HEK293 (cell line): ENCODE measurements at regions not wholly inside any gene's neighbourhood (a gene's known extent, or its start where the extent isn't known, plus 50 kb on each side); places are given as distances from the start of the nearest gene placed in this dataset.

Experiments
- CTCF ChIA-PET: fragments of 350-600 bp; formaldehyde crosslinking; extraction: SDS; loops from one replicate; lab custom pipeline; 2021; ENCODE audit warnings: antibody characterized with exemption; lab: Yijun Ruan, JAX
- POLR2A ChIA-PET: fragments of 300-600 bp; formaldehyde crosslinking; extraction: SDS; loops from one replicate; lab custom pipeline; 2020; ENCODE audit warnings: antibody characterized with exemption, inconsistent platforms; lab: Yijun Ruan, JAX
- H3K27ac ChIP-seq: fragments of 200-500 bp; sonication (Bioruptor generic); 2 replicates; pipeline ENCODE4 v1.5.1; 2014; ENCODE audit warnings: low read depth, low read length, control low read depth, inconsistent platforms; ENCODE audit errors: extremely low read depth
- H3K36me3 ChIP-seq, 2 experiments: fragments of 200-500 bp in 1 of 2; sonication (Bioruptor generic) in 1 of 2; 1 replicate in 1 of 2; 2 replicates in 1 of 2; pipeline ENCODE4 v1.5.1; 2014 to 2017; ENCODE audit warnings: inconsistent platforms in 2 of 2, low read length in 2 of 2; ENCODE audit not compliant: control insufficient read depth in 2 of 2, insufficient read depth in 1 of 2
- H3K4me1 ChIP-seq: fragments of 200-500 bp; sonication (Bioruptor generic); 2 replicates; pipeline ENCODE4 v1.5.1; 2014; ENCODE audit warnings: mild to moderate bottlenecking, low read length, inconsistent platforms; ENCODE audit not compliant: control insufficient read depth, insufficient read depth
- H3K4me3 ChIP-seq: 2 replicates; pipeline ENCODE4 v1.5.1; 2011; ENCODE audit warnings: low read depth, mild to moderate bottlenecking, control low read depth, low read length, moderate library complexity
- H3K9me3 ChIP-seq: fragments of 200-500 bp; sonication (Bioruptor generic); 2 replicates; pipeline ENCODE4 v1.5.1; 2014; ENCODE audit warnings: low read depth, low read length, inconsistent platforms; ENCODE audit not compliant: control insufficient read depth, insufficient read depth
- GLI4 ChIP-seq: fragments of 450-650 bp; formaldehyde crosslinking; IDR thresholded peaks from 2 replicates; pipeline ENCODE4 v1.5.1; 2016; ENCODE audit warnings: missing biosample characterization, missing genetic modification characterization
- KLF1 ChIP-seq: fragments of 450-650 bp; formaldehyde crosslinking; IDR thresholded peaks from 2 replicates; pipeline ENCODE4 v1.5.1; 2016; ENCODE audit warnings: missing biosample characterization, missing genetic modification characterization
- RBAK ChIP-seq: fragments of 450-650 bp; formaldehyde crosslinking; IDR thresholded peaks from 2 replicates; pipeline ENCODE4 v1.5.1; 2016; ENCODE audit warnings: missing biosample characterization, missing genetic modification characterization
- TCF7L2 ChIP-seq: IDR thresholded peaks from 2 replicates; pipeline ENCODE4 v1.6.1; 2011; ENCODE audit warnings: low read depth, mild to moderate bottlenecking, inconsistent platforms, low read length, moderate library complexity, borderline replicate concordance
- ZNF121 ChIP-seq: fragments of 450-650 bp; formaldehyde crosslinking; IDR thresholded peaks from 2 replicates; pipeline ENCODE4 v1.5.1; 2016; ENCODE audit warnings: missing biosample characterization, missing genetic modification characterization
- ZNF133 ChIP-seq: fragments of 450-650 bp; formaldehyde crosslinking; IDR thresholded peaks from 2 replicates; pipeline ENCODE4 v1.5.1; 2016; ENCODE audit warnings: missing biosample characterization, missing genetic modification characterization
- ZNF16 ChIP-seq: fragments of 450-650 bp; formaldehyde crosslinking; IDR thresholded peaks from 2 replicates; pipeline ENCODE4 v1.5.1; 2016; ENCODE audit warnings: low read depth, missing biosample characterization, missing genetic modification characterization
- ZNF211 ChIP-seq: fragments of 450-650 bp; formaldehyde crosslinking; IDR thresholded peaks from 2 replicates; pipeline ENCODE4 v1.5.1; 2016; ENCODE audit warnings: low read depth, missing biosample characterization, missing genetic modification characterization
- ZNF221 ChIP-seq: fragments of 450-650 bp; formaldehyde crosslinking; IDR thresholded peaks from 2 replicates; pipeline ENCODE4 v1.5.1; 2017; ENCODE audit warnings: missing biosample characterization, missing genetic modification characterization, borderline replicate concordance
- ZNF223 ChIP-seq: fragments of 450-650 bp; formaldehyde crosslinking; IDR thresholded peaks from 2 replicates; pipeline ENCODE4 v1.5.1; 2016; ENCODE audit warnings: missing biosample characterization, missing genetic modification characterization
- ZNF416 ChIP-seq: fragments of 450-650 bp; formaldehyde crosslinking; IDR thresholded peaks from 2 replicates; pipeline ENCODE4 v1.5.1; 2016; ENCODE audit warnings: missing biosample characterization, missing genetic modification characterization
- ZNF426 ChIP-seq: fragments of 450-650 bp; formaldehyde crosslinking; IDR thresholded peaks from 2 replicates; pipeline ENCODE4 v1.5.1; 2017; ENCODE audit warnings: missing biosample characterization, missing genetic modification characterization, mild to moderate bottlenecking, inconsistent platforms, moderate library complexity
- ZNF560 ChIP-seq: fragments of 450-650 bp; formaldehyde crosslinking; IDR thresholded peaks from 2 replicates; pipeline ENCODE4 v1.5.1; 2017; ENCODE audit warnings: missing biosample characterization, missing genetic modification characterization, borderline replicate concordance
- ZNF776 ChIP-seq: fragments of 450-650 bp; formaldehyde crosslinking; IDR thresholded peaks from 2 replicates; pipeline ENCODE4 v1.5.0; 2017; ENCODE audit warnings: missing biosample characterization, missing genetic modification characterization, borderline replicate concordance
- ZNF785 ChIP-seq: fragments of 450-650 bp; formaldehyde crosslinking; IDR thresholded peaks from 2 replicates; pipeline ENCODE4 v1.5.1; 2016; ENCODE audit warnings: missing biosample characterization, missing genetic modification characterization
- ZNF830 ChIP-seq: fragments of 450-650 bp; IDR thresholded peaks from 2 replicates; pipeline ENCODE4 v1.5.0; 2018; ENCODE audit warnings: missing biosample characterization, missing genetic modification characterization, low read depth, mild to moderate bottlenecking, moderate library complexity
- ZNF837 ChIP-seq: fragments of 450-650 bp; formaldehyde crosslinking; IDR thresholded peaks from 2 replicates; pipeline ENCODE4 v1.5.1; 2016; ENCODE audit warnings: missing biosample characterization, missing genetic modification characterization
- TF ChIP-seq, protein P1 (sequence below): fragments of 450-650 bp; formaldehyde crosslinking; IDR thresholded peaks from 2 replicates; pipeline ENCODE4 v1.5.0; 2017; ENCODE audit warnings: missing biosample characterization, missing genetic modification characterization, borderline replicate concordance
- TF ChIP-seq, protein P2 (sequence below): fragments of 450-650 bp; formaldehyde crosslinking; IDR thresholded peaks from 2 replicates; pipeline ENCODE4 v1.5.1; 2016; ENCODE audit warnings: missing biosample characterization, missing genetic modification characterization
- TF ChIP-seq, protein P3 (sequence below): fragments of 450-650 bp; formaldehyde crosslinking; IDR thresholded peaks from 2 replicates; pipeline ENCODE4 v1.5.1; 2016; ENCODE audit warnings: missing biosample characterization, missing genetic modification characterization
- TF ChIP-seq, protein P4 (sequence below): fragments of 450-650 bp; formaldehyde crosslinking; IDR thresholded peaks from 2 replicates; pipeline ENCODE4 v1.5.1; 2016; ENCODE audit warnings: missing biosample characterization, missing genetic modification characterization

DNA sequence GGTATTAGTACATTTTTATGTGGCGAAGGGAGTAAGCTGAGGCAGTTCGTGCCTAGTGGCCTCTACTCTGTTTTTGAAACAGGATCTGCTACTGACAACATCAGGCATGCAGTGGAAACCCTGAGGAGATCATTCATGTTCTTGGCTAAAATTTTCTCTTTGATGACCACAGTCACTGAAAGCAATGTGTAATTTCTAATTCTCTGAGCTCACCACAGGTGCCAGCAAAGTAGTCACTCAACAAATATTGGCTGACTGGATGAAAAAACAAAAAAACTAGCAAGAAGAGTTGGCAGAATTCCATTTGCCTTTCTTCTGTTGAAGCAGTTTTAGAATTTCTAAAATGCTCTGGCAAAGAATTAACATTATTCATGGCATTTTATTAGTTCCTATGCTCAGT is 176.5 kb upstream of the KCTD7 start:
- no peaks in the 10 kb centered on the region for H3K36me3 ChIP-seq

DNA sequence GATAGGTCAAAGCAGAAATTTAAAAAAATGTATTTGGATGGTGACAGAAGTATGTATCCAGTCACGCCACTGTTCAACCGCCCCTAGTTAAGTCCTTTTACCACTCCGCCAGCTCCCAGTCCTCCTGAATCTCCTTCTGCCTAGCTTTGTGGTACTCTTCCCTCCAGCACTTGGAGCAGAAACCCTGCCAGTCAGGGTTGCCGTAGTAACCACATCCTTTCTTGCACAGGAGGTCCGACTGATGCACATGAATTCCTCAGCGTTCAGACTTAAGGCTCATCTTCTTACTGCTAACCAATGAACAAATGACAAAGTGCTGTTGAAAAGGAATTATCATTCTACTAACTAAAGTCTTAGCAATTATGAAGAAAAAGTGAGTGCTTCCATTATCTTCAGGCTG is 175.3 kb upstream of the KCTD7 start:
- Histone ChIP-seq H3K36me3 (no peaks in the 10 kb centered on the region), H3K9me3 (no peaks in the 10 kb centered on the region), H3K4me3 (no peak overlapping the region), H3K4me1 (no peaks in the 10 kb centered on the region), H3K27ac (no peak overlapping the region)
- ChIA-PET CTCF (no interaction called here), POLR2A (no interaction called here)
- TF ChIP-seq ZNF776 (tag by site-specific recombination) = no peak
- no peak for TF ChIP-seq KLF1 (tag by site-specific recombination)
- no peak for TF ChIP-seq ZNF830 (tag by site-specific recombination)
- TF ChIP-seq ZNF837 = no peak
- TF ChIP-seq ZNF16 = no peak

More for the DNA sequence above, 176.5 kb upstream of the KCTD7 start:
- Histone ChIP-seq H3K9me3 (no peaks in the 10 kb centered on the region), H3K27ac (no peak overlapping the region), H3K4me3 (no peak overlapping the region), H3K4me1 (no peaks in the 10 kb centered on the region)
- POLR2A ChIA-PET = no interaction called here
- TF ChIP-seq ZNF830 (tag by site-specific recombination) (no peak), ZNF221 (tag by site-specific recombination) (no peak), ZNF211 (tag by site-specific recombination) (no peak), ZNF223 (no peak), ZNF121 (tag by site-specific recombination) (no peak), ZNF416 (tag by site-specific recombination) (no peak), ZNF560 (tag by site-specific recombination) (no peak), ZNF785 (tag by site-specific recombination) (no peak), RBAK (no peak), TCF7L2 (no peak), GLI4 (no peak), ZNF133 (tag by site-specific recombination) (no peak), ZNF426 (no peak)
- TF ChIP-seq, protein P1, sequence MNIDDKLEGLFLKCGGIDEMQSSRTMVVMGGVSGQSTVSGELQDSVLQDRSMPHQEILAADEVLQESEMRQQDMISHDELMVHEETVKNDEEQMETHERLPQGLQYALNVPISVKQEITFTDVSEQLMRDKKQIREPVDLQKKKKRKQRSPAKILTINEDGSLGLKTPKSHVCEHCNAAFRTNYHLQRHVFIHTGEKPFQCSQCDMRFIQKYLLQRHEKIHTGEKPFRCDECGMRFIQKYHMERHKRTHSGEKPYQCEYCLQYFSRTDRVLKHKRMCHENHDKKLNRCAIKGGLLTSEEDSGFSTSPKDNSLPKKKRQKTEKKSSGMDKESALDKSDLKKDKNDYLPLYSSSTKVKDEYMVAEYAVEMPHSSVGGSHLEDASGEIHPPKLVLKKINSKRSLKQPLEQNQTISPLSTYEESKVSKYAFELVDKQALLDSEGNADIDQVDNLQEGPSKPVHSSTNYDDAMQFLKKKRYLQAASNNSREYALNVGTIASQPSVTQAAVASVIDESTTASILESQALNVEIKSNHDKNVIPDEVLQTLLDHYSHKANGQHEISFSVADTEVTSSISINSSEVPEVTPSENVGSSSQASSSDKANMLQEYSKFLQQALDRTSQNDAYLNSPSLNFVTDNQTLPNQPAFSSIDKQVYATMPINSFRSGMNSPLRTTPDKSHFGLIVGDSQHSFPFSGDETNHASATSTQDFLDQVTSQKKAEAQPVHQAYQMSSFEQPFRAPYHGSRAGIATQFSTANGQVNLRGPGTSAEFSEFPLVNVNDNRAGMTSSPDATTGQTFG (tag by site-specific recombination) = no peak
- TF ChIP-seq, protein P2, sequence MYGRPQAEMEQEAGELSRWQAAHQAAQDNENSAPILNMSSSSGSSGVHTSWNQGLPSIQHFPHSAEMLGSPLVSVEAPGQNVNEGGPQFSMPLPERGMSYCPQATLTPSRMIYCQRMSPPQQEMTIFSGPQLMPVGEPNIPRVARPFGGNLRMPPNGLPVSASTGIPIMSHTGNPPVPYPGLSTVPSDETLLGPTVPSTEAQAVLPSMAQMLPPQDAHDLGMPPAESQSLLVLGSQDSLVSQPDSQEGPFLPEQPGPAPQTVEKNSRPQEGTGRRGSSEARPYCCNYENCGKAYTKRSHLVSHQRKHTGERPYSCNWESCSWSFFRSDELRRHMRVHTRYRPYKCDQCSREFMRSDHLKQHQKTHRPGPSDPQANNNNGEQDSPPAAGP (tag by site-specific recombination) = no peak
- TF ChIP-seq, protein P3, sequence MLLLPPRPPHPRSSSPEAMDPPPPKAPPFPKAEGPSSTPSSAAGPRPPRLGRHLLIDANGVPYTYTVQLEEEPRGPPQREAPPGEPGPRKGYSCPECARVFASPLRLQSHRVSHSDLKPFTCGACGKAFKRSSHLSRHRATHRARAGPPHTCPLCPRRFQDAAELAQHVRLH = no peak
- TF ChIP-seq, protein P4, sequence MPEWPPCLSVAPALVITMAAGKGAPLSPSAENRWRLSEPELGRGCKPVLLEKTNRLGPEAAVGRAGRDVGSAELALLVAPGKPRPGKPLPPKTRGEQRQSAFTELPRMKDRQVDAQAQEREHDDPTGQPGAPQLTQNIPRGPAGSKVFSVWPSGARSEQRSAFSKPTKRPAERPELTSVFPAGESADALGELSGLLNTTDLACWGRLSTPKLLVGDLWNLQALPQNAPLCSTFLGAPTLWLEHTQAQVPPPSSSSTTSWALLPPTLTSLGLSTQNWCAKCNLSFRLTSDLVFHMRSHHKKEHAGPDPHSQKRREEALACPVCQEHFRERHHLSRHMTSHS (tag by site-specific recombination) = no peak
- CTCF ChIA-PET = no interaction called here
